HCT116 (cell line): ENCODE measurements at regions not wholly inside any gene's neighbourhood (a gene's known extent, or its start where the extent isn't known, plus 50 kb on each side); places are given as distances from the start of the nearest gene placed in this dataset.

Experiments used
- ATAC-seq: fragments of 200-7000 bp; cut with Tn5 transposase; 2 replicates; pipeline ENCODE4 v1.9.1; 2020; ENCODE audit warnings: mild to moderate bottlenecking, moderate library complexity
- BruUV-seq: library from RNA; stranded (reverse); fragments of 400-500 nt; replicated peaks from 2 replicates; lab custom pipeline; 2021; lab: Mats Ljungman, UMichigan
- CTCF ChIA-PET: fragments of 300-600 bp; sonication (Branson Sonifier 250); formaldehyde crosslinking; loops from one replicate; lab custom pipeline; 2021; ENCODE audit warnings: antibody characterized with exemption; lab: Charles Lee
- POLR2A ChIA-PET: fragments of 300-600, 350-600 bp; sonication (Branson Sonifier 250); formaldehyde crosslinking; loops from one replicate; lab custom pipeline; 2021; ENCODE audit warnings: antibody characterized with exemption; lab: Charles Lee
- RAD21 ChIA-PET, 2 experiments: fragments of 300-600 bp; sonication (Branson Sonifier 250); formaldehyde crosslinking; loops; one replicate each; lab custom pipeline; 2023; ENCODE audit warnings: low total read pairs in 2 of 2; ENCODE audit not compliant: uncharacterized antibody in 2 of 2, unreplicated experiment in 2 of 2, low non-redundant PET in 1 of 2; lab: Charles Lee
- DNase-seq: peaks from one replicate; pipeline ENCODE4 v3.0.0-alpha.2; 2010; ENCODE audit warnings: low read depth, low spot score
- H2AFZ ChIP-seq: fragments of 200-600 bp; shearing (Covaris generic), sonication (generic); 2 replicates; pipeline ENCODE4 v1.6.1; 2017; ENCODE audit warnings: low read depth, mixed run types, mixed read lengths, antibody characterized with exemption, low read length; ENCODE audit not compliant: poor library complexity, severe bottlenecking
- H3K27ac ChIP-seq: 2 replicates; pipeline ENCODE4 v1.5.1; 2012; ENCODE audit warnings: low read depth, low read length
- H3K27me3 ChIP-seq: fragments of 200-600 bp; sonication (generic); 2 replicates; pipeline ENCODE4 v1.6.1; 2016; ENCODE audit warnings: mixed run types, low read length, mixed read lengths; ENCODE audit not compliant: insufficient read depth
- H3K36me3 ChIP-seq, 2 experiments: fragments of 200-500 bp in 1 of 2; fragments of 200-600 bp in 1 of 2; sonication (Bioruptor generic) in 1 of 2; sonication (generic) in 1 of 2; 2 replicates each; pipeline versions ENCODE4 v1.5.1 to v1.6.1; 2014 to 2016; ENCODE audit warnings: low read length in 2 of 2, inconsistent platforms in 1 of 2, mixed read lengths in 1 of 2, mixed run types in 1 of 2; ENCODE audit not compliant: insufficient read depth in 2 of 2, control insufficient read depth in 1 of 2
- H3K4me1 ChIP-seq, 2 experiments: fragments of 200-600 bp in 1 of 2; sonication (generic) in 1 of 2; 2 replicates each; pipeline versions ENCODE4 v1.5.1 to v1.6.1; 2012 to 2017; ENCODE audit warnings: low read length in 2 of 2, inconsistent platforms in 1 of 2, mild to moderate bottlenecking in 1 of 2, mixed read lengths in 1 of 2, mixed run types in 1 of 2, moderate library complexity in 1 of 2; ENCODE audit not compliant: insufficient read depth in 2 of 2, control insufficient read depth in 1 of 2
- H3K4me2 ChIP-seq: fragments of 200-600 bp; sonication (generic); 2 replicates; pipeline ENCODE4 v1.6.1; 2017; ENCODE audit warnings: mixed run types, low read length, mixed read lengths
- H3K4me3 ChIP-seq, 2 experiments: fragments of 200-600 bp in 1 of 2; sonication (generic) in 1 of 2; replicated peaks in 1 of 2; 2 replicates each; pipeline ENCODE4 v1.5.1; 2011 to 2016; ENCODE audit warnings: low read length in 2 of 2, control low read depth in 1 of 2, low read depth in 1 of 2, mild to moderate bottlenecking in 1 of 2, mixed read lengths in 1 of 2, mixed run types in 1 of 2
- H3K79me2 ChIP-seq: fragments of 200-600 bp; sonication (generic); 2 replicates; pipeline ENCODE4 v1.6.1; 2017; ENCODE audit warnings: mild to moderate bottlenecking, mixed run types, low read length, moderate library complexity, mixed read lengths; ENCODE audit not compliant: insufficient read depth
- H3K9ac ChIP-seq: fragments of 200-600 bp; sonication (generic); 2 replicates; pipeline ENCODE4 v1.6.1; 2016; ENCODE audit warnings: low read length, mixed read lengths
- H3K9me2 ChIP-seq: fragments of 200-600 bp; sonication (generic), shearing (Covaris generic); 2 replicates; pipeline ENCODE4 v1.6.1; 2017; ENCODE audit warnings: mixed run types, mild to moderate bottlenecking, moderate library complexity; ENCODE audit not compliant: insufficient read depth
- H3K9me3 ChIP-seq, 2 experiments: fragments of 200-500 bp in 1 of 2; fragments of 200-600 bp in 1 of 2; sonication (Bioruptor generic) in 1 of 2; sonication (generic) in 1 of 2; 2 replicates each; pipeline ENCODE4 v1.6.1; 2014 to 2017; ENCODE audit warnings: low read length in 2 of 2, mixed read lengths in 2 of 2, inconsistent platforms in 1 of 2, low read depth in 1 of 2, mild to moderate bottlenecking in 1 of 2, mixed run types in 1 of 2, moderate library complexity in 1 of 2; ENCODE audit not compliant: control insufficient read depth in 1 of 2, insufficient read depth in 1 of 2
- H4K20me1 ChIP-seq: fragments of 200-600 bp; sonication (generic), shearing (Covaris generic); 2 replicates; pipeline ENCODE4 v1.6.1; 2017; ENCODE audit warnings: mixed run types, mild to moderate bottlenecking, moderate library complexity; ENCODE audit not compliant: insufficient read depth
- ATF3 ChIP-seq: IDR thresholded peaks from 2 replicates; pipeline ENCODE4 v1.6.1; 2012
- EZH2phosphoT487 ChIP-seq: fragments of 200-600 bp; IDR thresholded peaks from 2 replicates; pipeline ENCODE4 v1.6.1; 2018; ENCODE audit warnings: antibody characterized with exemption, borderline replicate concordance
- REST ChIP-seq: IDR thresholded peaks from 2 replicates; pipeline ENCODE4 v1.6.1; 2012; ENCODE audit warnings: low read depth
- SIN3A ChIP-seq: IDR thresholded peaks from 2 replicates; pipeline ENCODE4 v1.6.1; 2012; ENCODE audit warnings: low read depth
- SP1 ChIP-seq: IDR thresholded peaks from 2 replicates; pipeline ENCODE4 v1.6.1; 2012; ENCODE audit warnings: low read depth
- SRF ChIP-seq: IDR thresholded peaks from 2 replicates; pipeline ENCODE4 v1.6.1; 2012; ENCODE audit warnings: low read depth
- ZBTB33 ChIP-seq: IDR thresholded peaks from 2 replicates; pipeline ENCODE4 v1.6.1; 2011; ENCODE audit warnings: mild to moderate bottlenecking, low read length, moderate library complexity; ENCODE audit not compliant: insufficient replicate concordance; ENCODE audit errors: extremely low read depth
- intact Hi-C: fragments of 100-400 bp; cut with micrococcal nuclease; formaldehyde crosslinking; loops from 2 replicates; pipeline ENCODE4 v1.10.0; 2022

GRCh38 chr2:156765450-156765849, 329.3 kb downstream of the GPD2 start:
- Histone ChIP-seq H3K27ac (no peak overlapping the region), H2AFZ (no peak overlapping the region), H3K79me2 (no peaks in the 10 kb centered on the region), H3K9ac (no peak overlapping the region), H3K4me1 (no peaks in the 10 kb centered on the region), H3K27me3 (no peaks in the 10 kb centered on the region), H3K4me3 (no peak overlapping the region), H4K20me1 (no peaks in the 10 kb centered on the region), H3K36me3 (no peaks in the 10 kb centered on the region), H3K9me2 (no peaks in the 10 kb centered on the region), H3K4me2 (no peak overlapping the region), H3K9me3 (no peaks in the 10 kb centered on the region)
- ATAC-seq (no peak), DNase-seq (no peak)
- intact Hi-C loops, result no loop called here
- no peak for TF ChIP-seq EZH2phosphoT487
- no peak for TF ChIP-seq ATF3
- no peak for TF ChIP-seq ZBTB33
- no peak for TF ChIP-seq SIN3A
- TF ChIP-seq SP1, result no peak
- TF ChIP-seq REST, result no peak
- no peak for TF ChIP-seq SRF
- CTCF ChIA-PET, result no interaction called here
- RAD21 ChIA-PET, result no interaction called here
- POLR2A ChIA-PET, result no interaction called here
- no TSS peak for BruUV-seq
